ENCODE measurements at regions not wholly inside any gene's neighbourhood (a gene's known extent, or its start where the extent isn't known, plus 50 kb on each side); places are given as distances from the start of the nearest gene placed in this dataset.

DNA sequence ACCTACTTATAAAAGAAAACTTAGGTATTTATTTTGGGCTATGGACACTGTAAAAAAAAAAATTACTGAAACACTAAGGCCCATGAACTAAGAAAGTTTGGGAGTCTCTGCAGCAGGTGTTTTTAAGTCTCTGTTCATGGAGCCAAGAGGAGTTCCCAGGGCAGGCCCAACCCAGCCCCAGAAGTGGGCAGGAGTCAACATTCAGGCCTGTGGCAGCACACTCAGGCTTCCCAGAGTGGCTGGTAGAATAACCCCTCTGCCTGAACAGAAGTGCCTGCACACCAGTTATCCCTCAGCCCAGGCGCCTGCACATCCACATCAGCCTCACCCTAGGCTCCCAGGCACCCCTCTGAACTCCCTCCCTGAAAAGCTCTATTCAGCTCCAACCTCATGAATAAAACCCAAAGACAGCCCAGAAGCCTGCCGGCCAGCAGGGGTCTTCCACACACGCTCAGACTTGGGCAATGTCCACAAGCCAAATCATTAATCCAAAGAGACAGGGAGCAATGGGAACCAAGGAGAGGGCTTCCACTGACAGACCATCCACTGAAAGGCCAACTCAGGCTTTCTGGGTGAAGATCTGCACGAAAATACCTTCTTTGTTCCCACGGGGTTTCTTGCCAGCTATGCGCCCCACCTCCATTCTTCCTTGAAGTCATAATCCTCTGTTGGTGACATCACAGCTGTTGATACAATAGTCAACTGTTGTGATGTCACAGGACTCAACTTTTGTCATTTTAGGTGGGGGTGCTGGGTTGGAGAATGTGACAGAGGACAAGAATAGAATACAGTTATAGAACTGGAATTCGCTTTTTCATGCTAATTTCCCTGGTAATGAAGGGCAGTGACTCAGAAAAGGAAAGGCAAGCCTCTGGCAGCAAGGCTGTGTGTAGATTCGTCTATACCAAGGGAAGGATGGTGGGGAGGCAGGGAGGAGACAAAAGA lies 83.7 kb downstream of the RPL27A start:
- no peaks in the 10 kb centered on the region for H3K27me3 ChIP-seq
- no peak overlapping the region for H3K27ac ChIP-seq
- H3K36me3 ChIP-seq, result no peaks in the 10 kb centered on the region
- intact Hi-C loops (cut with DNase I), result no loop called here
- DNase-seq (no peak), ATAC-seq (peak; percentile 56)
- peaks cover 11% of the 10 kb centered on the region for H3K4me1 ChIP-seq
- H3K4me3 ChIP-seq, result no peak overlapping the region
- TF ChIP-seq, protein P1, sequence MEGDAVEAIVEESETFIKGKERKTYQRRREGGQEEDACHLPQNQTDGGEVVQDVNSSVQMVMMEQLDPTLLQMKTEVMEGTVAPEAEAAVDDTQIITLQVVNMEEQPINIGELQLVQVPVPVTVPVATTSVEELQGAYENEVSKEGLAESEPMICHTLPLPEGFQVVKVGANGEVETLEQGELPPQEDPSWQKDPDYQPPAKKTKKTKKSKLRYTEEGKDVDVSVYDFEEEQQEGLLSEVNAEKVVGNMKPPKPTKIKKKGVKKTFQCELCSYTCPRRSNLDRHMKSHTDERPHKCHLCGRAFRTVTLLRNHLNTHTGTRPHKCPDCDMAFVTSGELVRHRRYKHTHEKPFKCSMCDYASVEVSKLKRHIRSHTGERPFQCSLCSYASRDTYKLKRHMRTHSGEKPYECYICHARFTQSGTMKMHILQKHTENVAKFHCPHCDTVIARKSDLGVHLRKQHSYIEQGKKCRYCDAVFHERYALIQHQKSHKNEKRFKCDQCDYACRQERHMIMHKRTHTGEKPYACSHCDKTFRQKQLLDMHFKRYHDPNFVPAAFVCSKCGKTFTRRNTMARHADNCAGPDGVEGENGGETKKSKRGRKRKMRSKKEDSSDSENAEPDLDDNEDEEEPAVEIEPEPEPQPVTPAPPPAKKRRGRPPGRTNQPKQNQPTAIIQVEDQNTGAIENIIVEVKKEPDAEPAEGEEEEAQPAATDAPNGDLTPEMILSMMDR (IDR thresholded peaks at IDR 0.05), result no peak
- H3K9me3 ChIP-seq, result no peaks in the 10 kb centered on the region

DNA sequence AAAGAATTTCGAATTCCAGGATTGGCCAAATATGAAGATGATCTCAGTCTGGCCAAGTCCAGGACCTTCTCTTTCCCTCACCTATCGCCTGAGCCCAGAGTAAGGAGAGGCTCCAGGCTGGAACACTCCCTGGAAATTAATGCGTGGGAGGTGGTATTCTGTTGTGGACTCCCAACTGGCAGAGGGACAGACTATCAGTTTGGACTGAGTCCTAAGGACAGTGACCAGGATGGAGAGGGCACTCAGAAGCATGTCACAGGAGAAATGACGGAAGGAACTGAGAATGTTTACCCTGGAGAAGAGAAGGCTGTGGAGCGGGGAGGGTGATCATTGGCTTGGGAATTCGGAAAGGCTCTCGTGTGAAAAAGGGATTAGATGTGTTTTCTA lies 84.4 kb downstream of the RPL27A start:
- Histone ChIP-seq H3K4me1 (peaks cover 6% of the 10 kb centered on the region), H3K27ac (no peak overlapping the region), H3K9me3 (no peaks in the 10 kb centered on the region), H3K27me3 (no peaks in the 10 kb centered on the region), H3K36me3 (no peaks in the 10 kb centered on the region), H3K4me3 (no peak overlapping the region)
- intact Hi-C loops (cut with DNase I), result no loop called here
- TF ChIP-seq, protein P1 (IDR thresholded peaks at IDR 0.05), result no peak
- DNase-seq (no peak), ATAC-seq (no peak)

DNA sequence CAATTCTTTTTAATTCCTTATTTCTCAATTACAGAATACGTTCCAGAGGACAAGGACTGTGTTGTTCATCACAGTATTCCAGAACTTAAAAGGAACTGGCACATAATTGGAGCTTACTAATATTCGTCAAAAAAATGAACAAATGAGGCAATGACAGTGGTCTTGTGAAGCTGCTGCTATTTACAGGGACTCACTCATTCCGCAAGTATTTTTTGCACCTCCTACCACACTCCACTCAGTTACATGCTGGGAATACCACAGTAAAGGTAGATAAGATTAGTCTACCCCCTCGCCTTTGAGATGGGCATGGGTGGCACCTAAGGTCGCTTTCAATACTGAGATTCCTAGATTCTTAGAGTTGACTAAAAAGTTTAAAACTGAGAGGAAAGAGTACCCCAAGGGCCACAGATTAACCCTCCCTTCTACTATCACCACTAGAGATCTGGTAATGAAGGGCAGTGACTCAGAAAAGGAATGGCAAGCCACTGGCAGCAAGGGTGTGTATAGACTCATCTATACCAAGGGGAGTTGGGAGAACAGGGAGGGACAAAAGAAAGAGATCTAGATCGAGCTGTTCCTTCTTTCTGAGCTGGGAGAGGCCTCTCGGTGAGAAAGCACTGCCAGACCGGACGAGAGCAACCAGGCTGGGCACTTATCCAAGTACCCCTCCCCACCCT lies 85.0 kb downstream of the RPL27A start:
- Histone ChIP-seq H3K27ac (peak overlapping the region; percentile 2), H3K4me1 (peaks cover 6% of the 10 kb centered on the region), H3K9me3 (no peaks in the 10 kb centered on the region), H3K36me3 (no peaks in the 10 kb centered on the region), H3K27me3 (no peaks in the 10 kb centered on the region), H3K4me3 (no peak overlapping the region)
- TF ChIP-seq, protein P1 (IDR thresholded peaks at IDR 0.05), result no peak
- DNase-seq, result no peak
- intact Hi-C loops (cut with DNase I), result no loop called here
- ATAC-seq, result no peak

DNA sequence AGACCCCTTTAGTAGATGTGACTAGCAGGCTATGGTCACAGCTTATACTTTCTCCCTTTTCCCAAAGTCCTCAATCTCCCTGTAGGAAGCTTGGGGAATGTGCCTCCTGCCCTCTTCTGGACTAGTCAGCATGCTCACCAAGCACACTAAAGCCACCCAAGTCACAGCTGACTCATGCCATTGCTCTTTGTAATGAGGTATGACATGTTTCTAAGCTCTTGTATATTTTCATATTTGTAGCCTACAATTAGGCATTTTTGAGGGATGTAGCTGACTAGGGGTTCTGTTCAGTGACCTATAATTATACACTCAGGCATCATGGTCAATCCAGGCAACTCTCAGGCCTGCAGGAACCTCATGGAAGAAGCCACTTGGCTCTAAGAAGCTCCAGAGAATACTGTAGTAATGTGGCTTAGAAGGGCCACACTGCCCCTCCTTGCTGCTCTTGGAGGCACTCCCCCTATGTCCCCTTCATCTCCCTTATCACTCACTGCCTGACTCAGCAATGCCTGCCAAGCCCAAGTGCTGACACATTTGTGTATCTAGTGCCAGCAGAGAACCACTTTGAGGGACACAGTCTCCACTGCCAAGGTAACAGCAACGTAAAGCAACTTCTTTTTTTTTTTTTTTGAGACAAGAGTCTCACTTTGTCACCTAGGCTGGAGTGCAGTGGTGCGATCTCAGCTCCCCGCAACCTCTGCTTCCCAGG lies 86.2 kb downstream of the RPL27A start:
- Histone ChIP-seq H3K4me1 (peaks cover 11% of the 10 kb centered on the region), H3K4me3 (no peak overlapping the region), H3K27ac (peak overlapping the region; percentile 30), H3K27me3 (no peaks in the 10 kb centered on the region), H3K36me3 (no peaks in the 10 kb centered on the region), H3K9me3 (no peaks in the 10 kb centered on the region)
- no peak for DNase-seq
- intact Hi-C loops (cut with DNase I), result no loop called here
- ATAC-seq, result peak; percentile 76
- TF ChIP-seq, protein P1 (IDR thresholded peaks at IDR 0.05), result peak; percentile 9

DNA sequence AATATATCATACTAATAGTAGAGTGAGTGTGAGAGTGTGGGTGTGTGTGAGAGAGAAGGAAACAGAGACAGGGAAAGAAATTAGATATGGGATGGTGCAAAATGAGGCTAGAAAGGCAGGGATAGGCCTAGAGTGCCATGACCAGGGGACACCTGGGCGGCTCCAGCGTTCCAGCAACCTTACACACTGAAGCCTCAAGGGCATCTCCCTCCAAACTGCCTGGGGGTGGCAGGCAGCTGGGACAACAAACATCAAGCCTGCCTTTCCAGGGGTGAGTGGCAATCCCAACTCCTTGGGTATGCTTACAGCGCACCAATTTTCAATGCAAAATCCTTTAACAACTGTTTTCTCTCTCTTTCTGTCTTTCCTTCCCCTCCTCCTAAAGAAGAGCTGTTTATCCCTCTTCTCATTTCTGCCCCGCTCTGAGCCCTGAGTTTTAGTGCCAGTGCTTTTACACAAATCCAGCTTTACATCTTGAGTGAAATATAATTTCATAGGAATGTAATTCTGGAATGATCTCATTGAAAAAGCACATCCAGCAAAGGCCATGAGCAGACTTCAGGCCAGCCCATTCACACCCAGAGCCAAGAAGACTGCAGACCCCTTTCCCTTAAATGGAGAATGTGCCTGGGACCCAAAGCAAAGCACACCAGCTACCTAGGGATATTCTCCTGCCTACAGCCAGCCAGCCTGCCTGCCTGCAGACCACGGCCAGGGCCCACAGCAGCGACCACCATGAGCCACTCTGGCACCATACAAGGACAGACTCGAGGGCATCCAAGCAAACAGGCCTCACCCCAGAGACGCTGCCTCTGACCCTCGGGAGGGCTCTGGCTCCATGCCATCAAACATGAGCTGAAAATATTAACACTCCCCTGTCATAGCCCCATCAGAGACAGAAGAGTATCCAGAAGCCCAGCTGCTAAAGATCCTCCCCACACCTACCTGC lies 90.3 kb downstream of the RPL27A start:
- intact Hi-C loops (cut with DNase I), result no loop called here

More for the DNA sequence above, 90.3 kb downstream of the RPL27A start:
- H3K27ac ChIP-seq, result peak overlapping the region; percentile 11
- H3K4me1 ChIP-seq, result peaks cover 26% of the 10 kb centered on the region
- no peak overlapping the region for H3K4me3 ChIP-seq
- no peak for ATAC-seq
- no peaks in the 10 kb centered on the region for H3K9me3 ChIP-seq
- TF ChIP-seq, protein P1 (IDR thresholded peaks at IDR 0.05), result no peak
- H3K36me3 ChIP-seq, result no peaks in the 10 kb centered on the region
- no peak for DNase-seq
- H3K27me3 ChIP-seq, result no peaks in the 10 kb centered on the region

All from upper lobe of right lung (tissue), 1 donor.